Chondrocyte (in vitro differentiated cells): ENCODE measurements at regions not wholly inside any gene's neighbourhood (a gene's known extent, or its start where the extent isn't known, plus 50 kb on each side); places are given as distances from the start of the nearest gene placed in this dataset.

Experiments
- DNase-seq: peaks from one replicate; pipeline ENCODE4 v3.0.0; 2021; ENCODE audit warnings: mixed read lengths, low spot score
- H3K27ac Mint-ChIP-seq: one replicate; pipeline ENCODE4 v1.8.0; 2021; ENCODE audit warnings: mild to moderate bottlenecking, moderate library complexity, mixed read lengths; ENCODE audit not compliant: unreplicated experiment
- H3K27me3 Mint-ChIP-seq: 2 replicates; pipeline ENCODE4 v1.8.0; 2021; ENCODE audit warnings: low read depth, mixed read lengths
- H3K36me3 Mint-ChIP-seq: 2 replicates; pipeline ENCODE4 v1.8.0; 2021; ENCODE audit warnings: low read depth, mixed read lengths
- H3K4me1 Mint-ChIP-seq: 2 replicates; pipeline ENCODE4 v1.8.0; 2021; ENCODE audit warnings: low read depth, mild to moderate bottlenecking, mixed read lengths
- H3K4me3 Mint-ChIP-seq: one replicate; pipeline ENCODE4 v1.8.0; 2021; ENCODE audit warnings: mild to moderate bottlenecking, moderate library complexity, mixed read lengths; ENCODE audit not compliant: unreplicated experiment
- H3K9me3 Mint-ChIP-seq: 2 replicates; pipeline ENCODE4 v1.8.0; 2021; ENCODE audit warnings: low read depth, mixed read lengths
- TF ChIP-seq, protein P1 (sequence below): fragments of 200-600 bp; sonication (generic); IDR thresholded peaks from 2 replicates; pipeline ENCODE4 v1.5.0; 2021; ENCODE audit warnings: antibody characterized with exemption, mild to moderate bottlenecking, moderate library complexity

DNA sequence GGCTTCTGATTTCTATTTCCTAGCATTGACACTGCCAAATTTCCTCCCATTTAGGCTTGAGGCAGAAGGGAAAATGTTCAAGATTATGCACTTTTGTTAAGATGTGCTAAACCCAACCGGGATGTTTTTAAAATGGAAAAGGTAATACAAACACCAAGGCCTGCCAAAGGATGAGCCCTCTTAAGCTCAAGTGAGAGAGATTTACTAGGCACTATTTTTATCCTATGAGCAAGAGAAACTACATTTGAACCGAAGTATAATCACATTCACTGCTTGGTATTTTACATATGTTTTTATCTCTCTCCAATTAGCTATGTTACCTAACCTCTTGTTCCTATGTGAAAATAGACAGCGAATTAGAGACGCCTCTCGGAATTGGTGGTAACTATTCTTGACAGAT is 295.8 kb downstream of the GABRB3 start:
- peaks cover 34% of the 10 kb centered on the region for H3K9me3 Mint-ChIP-seq
- no peak for DNase-seq
- no peak overlapping the region for H3K27ac Mint-ChIP-seq
- TF ChIP-seq, protein P1, sequence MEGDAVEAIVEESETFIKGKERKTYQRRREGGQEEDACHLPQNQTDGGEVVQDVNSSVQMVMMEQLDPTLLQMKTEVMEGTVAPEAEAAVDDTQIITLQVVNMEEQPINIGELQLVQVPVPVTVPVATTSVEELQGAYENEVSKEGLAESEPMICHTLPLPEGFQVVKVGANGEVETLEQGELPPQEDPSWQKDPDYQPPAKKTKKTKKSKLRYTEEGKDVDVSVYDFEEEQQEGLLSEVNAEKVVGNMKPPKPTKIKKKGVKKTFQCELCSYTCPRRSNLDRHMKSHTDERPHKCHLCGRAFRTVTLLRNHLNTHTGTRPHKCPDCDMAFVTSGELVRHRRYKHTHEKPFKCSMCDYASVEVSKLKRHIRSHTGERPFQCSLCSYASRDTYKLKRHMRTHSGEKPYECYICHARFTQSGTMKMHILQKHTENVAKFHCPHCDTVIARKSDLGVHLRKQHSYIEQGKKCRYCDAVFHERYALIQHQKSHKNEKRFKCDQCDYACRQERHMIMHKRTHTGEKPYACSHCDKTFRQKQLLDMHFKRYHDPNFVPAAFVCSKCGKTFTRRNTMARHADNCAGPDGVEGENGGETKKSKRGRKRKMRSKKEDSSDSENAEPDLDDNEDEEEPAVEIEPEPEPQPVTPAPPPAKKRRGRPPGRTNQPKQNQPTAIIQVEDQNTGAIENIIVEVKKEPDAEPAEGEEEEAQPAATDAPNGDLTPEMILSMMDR, result no peak
- no peak overlapping the region for H3K4me3 Mint-ChIP-seq
- no peaks in the 10 kb centered on the region for H3K27me3 Mint-ChIP-seq
- H3K4me1 Mint-ChIP-seq, result no peaks in the 10 kb centered on the region
- no peaks in the 10 kb centered on the region for H3K36me3 Mint-ChIP-seq

DNA sequence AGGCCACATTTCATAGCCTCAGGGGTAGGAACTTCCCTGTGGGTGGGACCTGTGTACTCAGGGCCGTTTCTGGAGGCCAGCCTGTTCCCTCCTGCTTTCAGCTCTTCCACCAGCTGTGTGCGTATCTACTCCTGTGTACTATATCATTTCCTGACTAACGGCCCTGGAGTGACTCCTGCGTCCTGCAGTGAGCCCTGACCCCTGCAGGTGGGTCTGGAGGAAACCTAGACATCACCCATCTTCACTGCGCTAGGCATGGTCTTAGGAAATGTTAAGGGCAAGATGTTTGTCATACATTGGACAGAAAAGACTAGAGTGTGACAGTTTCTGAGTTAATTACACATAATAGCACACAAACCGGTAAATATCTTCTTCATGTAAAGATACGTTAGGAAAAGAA is 297.3 kb downstream of the GABRB3 start:
- H3K36me3 Mint-ChIP-seq, result no peaks in the 10 kb centered on the region
- H3K27me3 Mint-ChIP-seq, result no peaks in the 10 kb centered on the region
- H3K9me3 Mint-ChIP-seq, result peaks cover 33% of the 10 kb centered on the region
- H3K27ac Mint-ChIP-seq, result no peak overlapping the region
- no peak for DNase-seq
- H3K4me1 Mint-ChIP-seq, result no peaks in the 10 kb centered on the region
- no peak overlapping the region for H3K4me3 Mint-ChIP-seq
- TF ChIP-seq, protein P1, result no peak

DNA sequence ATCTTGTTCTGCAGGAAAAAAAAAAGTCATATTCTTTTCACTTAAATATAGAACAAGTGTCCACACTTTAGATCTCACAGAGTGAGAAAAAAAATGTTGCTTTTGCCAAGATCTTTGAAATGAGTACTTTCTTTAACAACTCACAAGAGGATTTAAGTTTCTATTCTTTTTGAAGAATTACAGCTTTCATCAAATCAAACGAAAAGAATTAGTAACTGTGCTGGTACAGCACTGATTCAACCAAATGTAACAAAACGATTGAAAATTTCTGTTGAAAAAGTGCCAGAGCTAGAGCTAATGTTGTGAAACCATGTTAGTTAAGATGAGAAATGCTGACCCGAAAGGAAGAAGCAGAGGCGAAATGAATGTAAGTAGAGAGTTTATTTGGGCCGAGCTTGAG is 300.2 kb downstream of the GABRB3 start:
- TF ChIP-seq, protein P1, result no peak
- Mint-ChIP-seq H3K4me3 (no peak overlapping the region), H3K4me1 (no peaks in the 10 kb centered on the region), H3K36me3 (no peaks in the 10 kb centered on the region), H3K27me3 (no peaks in the 10 kb centered on the region), H3K9me3 (peaks cover 48% of the 10 kb centered on the region), H3K27ac (no peak overlapping the region)
- DNase-seq, result no peak

DNA sequence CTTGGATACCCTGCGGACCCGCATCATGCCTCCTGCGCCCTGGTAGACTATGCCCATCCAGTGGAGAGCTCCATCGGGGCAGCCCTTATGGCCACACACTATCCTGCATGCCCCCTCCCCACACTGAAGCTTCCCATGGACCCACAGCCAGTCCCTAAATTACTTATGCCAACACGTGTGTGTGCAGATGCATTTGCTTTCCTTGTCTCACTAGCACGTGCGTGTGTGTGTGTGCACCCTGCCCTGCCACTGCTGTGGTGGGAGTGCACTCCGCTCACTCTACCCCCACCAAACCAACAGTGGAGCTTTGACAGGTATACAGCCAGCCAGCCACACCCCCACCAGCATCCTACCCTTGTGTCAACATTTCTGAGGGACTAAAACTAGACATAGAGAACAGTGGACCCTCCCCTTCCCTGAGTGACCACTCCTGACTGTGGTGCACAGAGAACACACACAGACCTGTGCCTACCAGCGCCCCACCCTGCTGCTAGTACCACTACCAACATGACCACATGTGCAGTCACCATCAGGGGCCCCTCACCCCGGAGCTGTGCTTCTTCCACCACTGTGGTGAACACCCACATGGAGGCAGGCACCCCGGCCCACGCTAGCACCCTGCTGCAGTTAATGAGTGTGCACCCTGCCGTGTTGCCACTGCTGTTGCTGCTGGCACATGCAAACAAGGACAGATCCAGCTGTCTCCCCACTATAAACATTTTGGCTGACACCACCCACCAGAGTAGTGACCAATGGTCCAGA is 310.8 kb downstream of the GABRB3 start:
- no peaks in the 10 kb centered on the region for H3K27me3 Mint-ChIP-seq
- TF ChIP-seq, protein P1, result no peak

DNA sequence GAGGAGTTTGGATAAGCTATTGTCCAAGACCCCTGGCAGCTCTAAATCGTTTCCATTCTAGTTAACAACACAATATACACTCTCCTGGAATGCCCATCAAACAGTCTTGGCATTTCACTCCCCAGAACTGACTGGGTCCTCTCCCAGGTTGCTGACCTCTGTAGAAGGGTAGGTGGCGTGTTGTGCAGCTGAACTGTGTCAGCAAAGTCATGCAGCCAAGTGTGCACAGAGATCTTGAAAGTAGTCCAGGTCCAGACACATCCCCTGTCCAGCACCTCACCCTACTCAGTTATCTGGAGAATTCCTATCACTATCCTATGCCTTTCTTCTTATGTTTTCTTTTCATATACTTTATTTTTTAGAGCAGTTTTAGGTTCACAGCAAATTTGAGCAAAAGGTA is 312.7 kb downstream of the GABRB3 start:
- no peak for DNase-seq
- H3K4me3 Mint-ChIP-seq, result no peak overlapping the region
- no peaks in the 10 kb centered on the region for H3K36me3 Mint-ChIP-seq
- peaks cover 76% of the 10 kb centered on the region for H3K9me3 Mint-ChIP-seq
- H3K27me3 Mint-ChIP-seq, result no peaks in the 10 kb centered on the region
- TF ChIP-seq, protein P1, result no peak
- no peaks in the 10 kb centered on the region for H3K4me1 Mint-ChIP-seq
- H3K27ac Mint-ChIP-seq, result no peak overlapping the region

More for the DNA sequence above, 310.8 kb downstream of the GABRB3 start:
- Mint-ChIP-seq H3K36me3 (no peaks in the 10 kb centered on the region), H3K9me3 (peaks cover 72% of the 10 kb centered on the region), H3K4me1 (no peaks in the 10 kb centered on the region), H3K4me3 (no peak overlapping the region), H3K27ac (no peak overlapping the region)
- peak; percentile 90 for DNase-seq
